Right lobe of liver (tissue), 4 donors: ENCODE measurements at regions not wholly inside any gene's neighbourhood (a gene's known extent, or its start where the extent isn't known, plus 50 kb on each side); places are given as distances from the start of the nearest gene placed in this dataset.
"Not testable (repeated sequence)": the region's sequence is repeated elsewhere in the genome, so short reads cannot be mapped to it uniquely, and the experiment has no call there.

Experiments used
- CTCF ChIP-seq, 4 donors: fragments of 200-600 bp in 3 of 4; fragments of 450-650 bp in 1 of 4; IDR thresholded peaks; one replicate each; pipeline versions ENCODE4 v1.5.1 to v1.8.0; 2016 to 2022; ENCODE audit warnings: antibody characterized with exemption in 4 of 4, mild to moderate bottlenecking in 2 of 4
- POLR2A ChIP-seq: fragments of 450-650 bp; IDR thresholded peaks from one replicate; pipeline ENCODE4 v1.6.1; 2017; ENCODE audit warnings: antibody characterized with exemption, mild to moderate bottlenecking
- donor health status: DM: no; HTN: no; CAD: no.
- donor health status: DM: no; HTN: no; CAD: no.
- donor health status: DM: no; HTN: yes; CAD: no.

- not testable (repeated sequence) for TF ChIP-seq CTCF (IDR thresholded peaks at IDR 0.05); POLR2A
These were observed 187.9 kb upstream of the PUDP start for GRCh38 chrX:7335816-7336362.
